Neuronal stem cell (in vitro differentiated cells): ENCODE measurements at regions not wholly inside any gene's neighbourhood (a gene's known extent, or its start where the extent isn't known, plus 50 kb on each side); places are given as distances from the start of the nearest gene placed in this dataset. TPM values are rescaled to one million over a fixed set of nuclear protein-coding genes. Genes with fewer than 3 reads are reported as not detected.
"Not testable (repeated sequence)": the region's sequence is repeated elsewhere in the genome, so short reads cannot be mapped to it uniquely, and the experiment has no call there.

Source experiments
- DNase-seq: peaks from one replicate; pipeline ENCODE4 v3.0.0-alpha.2; 2013; ENCODE audit warnings: low spot score
- H2AFZ ChIP-seq: one replicate; pipeline ENCODE4 v1.6.1; 2013; ENCODE audit warnings: mild to moderate bottlenecking, low read length, inconsistent platforms
- H2AK5ac ChIP-seq: 2 replicates; pipeline ENCODE4 v1.6.1; 2013; ENCODE audit warnings: low read depth, mild to moderate bottlenecking, inconsistent platforms, low read length, moderate library complexity, mixed read lengths
- H2BK120ac ChIP-seq: 2 replicates; pipeline ENCODE4 v1.6.1; 2013; ENCODE audit warnings: low read depth, mild to moderate bottlenecking, inconsistent platforms, low read length, moderate library complexity, mixed read lengths
- H2BK12ac ChIP-seq: one replicate; pipeline ENCODE4 v1.6.1; 2013; ENCODE audit warnings: low read length, inconsistent platforms
- H2BK15ac ChIP-seq: 2 replicates; pipeline ENCODE4 v1.6.1; 2013; ENCODE audit warnings: mild to moderate bottlenecking, low read length, inconsistent platforms, mixed read lengths
- H2BK5ac ChIP-seq: one replicate; pipeline ENCODE4 v1.6.1; 2013; ENCODE audit warnings: inconsistent platforms, mild to moderate bottlenecking, low read length, moderate library complexity
- H3K14ac ChIP-seq: one replicate; pipeline ENCODE4 v1.6.1; 2013; ENCODE audit warnings: low read length, inconsistent platforms
- H3K18ac ChIP-seq: 2 replicates; pipeline ENCODE4 v1.6.1; 2013; ENCODE audit warnings: low read length, inconsistent platforms
- H3K23ac ChIP-seq: 2 replicates; pipeline ENCODE4 v1.6.1; 2013; ENCODE audit warnings: low read depth, mild to moderate bottlenecking, mixed read lengths, low read length, inconsistent platforms; ENCODE audit not compliant: poor library complexity
- H3K27ac ChIP-seq: replicated peaks from 3 replicates; pipeline ENCODE4 v1.5.1; 2013; ENCODE audit warnings: low read length, inconsistent platforms
- H3K27me3 ChIP-seq, 3 experiments: 2 replicates each; pipeline ENCODE4 v1.6.1; 2013; ENCODE audit warnings: low read length in 3 of 3, mild to moderate bottlenecking in 2 of 3, inconsistent platforms in 1 of 3, low read depth in 1 of 3, mixed read lengths in 1 of 3, moderate library complexity in 1 of 3; ENCODE audit not compliant: control insufficient read depth in 3 of 3, insufficient read depth in 3 of 3
- H3K36me3 ChIP-seq, 2 donors: replicated peaks in 1 of 2; 2 replicates each; pipeline ENCODE4 v1.6.1; 2013; ENCODE audit warnings: low read length in 2 of 2; ENCODE audit not compliant: control insufficient read depth in 2 of 2, insufficient read depth in 2 of 2
- H3K4ac ChIP-seq: 2 replicates; pipeline ENCODE4 v1.6.1; 2013; ENCODE audit warnings: inconsistent platforms, mild to moderate bottlenecking, low read length, moderate library complexity
- H3K4me1 ChIP-seq, 2 donors: 1 replicate in 1 of 2; 2 replicates in 1 of 2; pipeline ENCODE4 v1.6.1; 2013; ENCODE audit warnings: low read length in 2 of 2, low read depth in 1 of 2; ENCODE audit not compliant: control insufficient read depth in 2 of 2, insufficient read depth in 1 of 2
- H3K4me2 ChIP-seq: one replicate; pipeline ENCODE4 v1.6.1; 2013; ENCODE audit warnings: mild to moderate bottlenecking, low read length, inconsistent platforms; ENCODE audit not compliant: insufficient read depth, poor library complexity, severe bottlenecking
- H3K4me3 ChIP-seq, 2 donors: 2 replicates each; pipeline ENCODE4 v1.5.1; 2013; ENCODE audit warnings: low read length in 2 of 2, mild to moderate bottlenecking in 2 of 2, inconsistent platforms in 1 of 2, moderate library complexity in 1 of 2
- H3K79me1 ChIP-seq: one replicate; pipeline ENCODE4 v1.6.1; 2013; ENCODE audit warnings: low read depth, mild to moderate bottlenecking, inconsistent platforms, low read length, moderate library complexity
- H3K9ac ChIP-seq: one replicate; pipeline ENCODE4 v1.6.1; 2013; ENCODE audit warnings: mild to moderate bottlenecking, low read depth, low read length, inconsistent platforms; ENCODE audit not compliant: poor library complexity
- H3K9me3 ChIP-seq, 2 donors: replicated peaks in 1 of 2; 2 replicates each; pipeline versions ENCODE3 to v1.6.1; 2013; ENCODE audit warnings: low read length in 2 of 2, mild to moderate bottlenecking in 2 of 2, inconsistent platforms in 1 of 2, low read depth in 1 of 2, mixed read lengths in 1 of 2, moderate library complexity in 1 of 2; ENCODE audit not compliant: control insufficient read depth in 2 of 2, insufficient read depth in 1 of 2
- H4K8ac ChIP-seq: one replicate; pipeline ENCODE4 v1.6.1; 2013; ENCODE audit warnings: low read depth, mild to moderate bottlenecking, inconsistent platforms, low read length, moderate library complexity
- H4K91ac ChIP-seq: one replicate; pipeline ENCODE4 v1.6.1; 2013; ENCODE audit warnings: low read length, low read depth, mild to moderate bottlenecking, inconsistent platforms; ENCODE audit not compliant: poor library complexity
- WGBS, 2 donors: extraction: QIAGEN DNeasy Blood & Tissue Kit; methylation state at CpG; one replicate each; pipeline ENCODE4 v1.1.7; 2013; ENCODE audit warnings: missing lambda C conversion rate in 2 of 2, mixed read lengths in 1 of 2; ENCODE audit not compliant: insufficient read length in 2 of 2, insufficient replicate concordance in 1 of 2; ENCODE audit errors: extremely low coverage in 2 of 2; 5-methylcytosine and 5-hydroxymethylcytosine counted together
- small RNA-seq: library from polyadenylated mRNA; stranded (forward); fragments of <200 nt; extraction: miRNeasy Mini kit (QIAGEN cat#:217004); gene quantifications from one replicate; pipeline ENCODE3, GENCODE V24; 2013; ENCODE audit not compliant: insufficient read depth

DNA sequence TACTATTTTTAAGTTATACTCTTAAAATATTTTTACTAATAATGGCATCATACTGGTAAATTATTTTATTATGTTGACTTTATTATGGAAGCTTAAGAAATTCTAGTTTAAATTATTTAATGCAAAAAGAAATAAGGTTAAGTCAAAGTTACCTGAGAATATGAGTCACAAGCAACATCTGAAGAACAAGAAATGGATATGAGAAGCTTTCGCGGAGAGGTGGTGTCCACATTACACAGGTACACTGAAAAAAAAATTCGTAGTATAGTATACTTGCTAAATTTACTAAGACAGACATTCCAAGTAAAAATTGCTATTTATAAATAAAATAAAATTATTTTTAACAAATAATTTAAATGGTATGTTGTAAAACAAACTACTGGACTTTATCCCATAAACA is 143.8 kb downstream of the AVL9 start:
- Histone ChIP-seq H4K8ac (no peak overlapping the region), H2BK12ac (no peak overlapping the region), H3K4ac (no peak overlapping the region), H3K79me1 (no peaks in the 10 kb centered on the region), H3K27me3 (no peaks in the 10 kb centered on the region), H3K27ac (no peak overlapping the region), H3K23ac (no peak overlapping the region), H3K4me2 (no peak overlapping the region), H3K4me1 (no peaks in the 10 kb centered on the region), H2BK5ac (no peak overlapping the region), H3K18ac (no peak overlapping the region), H3K36me3 (no peaks in the 10 kb centered on the region), H3K9me3 (peaks cover 0 to 2% of the 10 kb centered on the region in 2 donors), H3K14ac (no peak overlapping the region), H2BK15ac (no peak overlapping the region), H3K4me3 (no peak overlapping the region), H2BK120ac (no peak overlapping the region), H3K9ac (no peak overlapping the region), H2AFZ (no peak overlapping the region), H4K91ac (no peak overlapping the region), H2AK5ac (no peak overlapping the region)
- no peak for DNase-seq
- WGBS, 2 donors = no CpG with 5 or more reads among the region's 3 CpGs

DNA sequence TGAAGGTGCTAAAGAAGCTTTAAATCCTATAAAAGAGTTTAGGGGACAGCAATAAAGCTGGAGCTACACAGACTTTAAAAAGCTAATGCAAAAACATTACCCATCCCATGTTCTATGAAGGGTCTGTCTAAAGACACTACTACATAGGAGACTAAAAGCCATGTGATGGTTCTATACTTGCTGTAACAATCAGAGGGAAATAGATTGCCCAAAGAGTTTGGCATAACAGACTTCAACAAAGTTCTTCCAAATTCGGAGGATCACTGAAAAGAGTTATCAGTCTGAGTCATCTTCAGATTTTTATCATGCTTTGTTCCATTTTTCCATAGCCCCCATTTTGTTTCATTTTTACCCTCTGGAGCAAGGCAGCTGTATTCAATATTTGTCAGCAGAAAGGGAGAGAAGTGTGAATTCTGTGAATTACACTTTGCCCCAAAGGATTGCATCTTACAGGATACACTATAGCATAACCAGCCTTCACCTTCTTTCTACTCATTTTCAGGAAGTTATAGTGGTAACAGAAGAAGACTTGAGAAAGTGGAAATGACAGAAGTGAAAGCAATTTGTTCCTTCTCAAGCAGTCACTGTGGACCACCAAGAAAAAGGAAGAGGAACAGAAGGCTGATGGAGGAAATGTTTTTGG is 143.3 kb downstream of the AVL9 start:
- H2BK5ac ChIP-seq, H4K8ac ChIP-seq, H3K9ac ChIP-seq, H3K4me2 ChIP-seq, H3K4ac ChIP-seq, H2BK120ac ChIP-seq, H2BK12ac ChIP-seq, DNase-seq, H4K91ac ChIP-seq, H2BK15ac ChIP-seq, H2AFZ ChIP-seq, H3K79me1 ChIP-seq, H3K18ac ChIP-seq, H3K27me3 ChIP-seq, H3K4me3 ChIP-seq, H3K36me3 ChIP-seq, H3K23ac ChIP-seq, H3K4me1 ChIP-seq, H2AK5ac ChIP-seq, H3K9me3 ChIP-seq, H3K14ac ChIP-seq, H3K27ac ChIP-seq: not testable (repeated sequence)
- no CpG with 5 or more reads among the region's 1 CpG for WGBS, 2 donors

Small RNA genes in the stretch of these regions (small RNA-seq; reads per million reads assigned to genes)
- not detected for gene AC018645.1
- gene MIR550A2 = not detected
- not detected for gene RF00322
